ENCODE measurements at regions not wholly inside any gene's neighbourhood (a gene's known extent, or its start where the extent isn't known, plus 50 kb on each side); places are given as distances from the start of the nearest gene placed in this dataset.

GRCh38 chr3:73745526-73746191 lies 120.9 kb upstream of the PDZRN3 start:
- DNase-seq = peak in 1 of 2 donors; percentile 75
- intact Hi-C loops (cut with DNase I; ENCODE audit: low total_unique reads) = no loop called here
- Histone ChIP-seq H3K9me3 (no peaks in the 10 kb centered on the region), H3K4me3 (no peak overlapping the region), H3K36me3 (no peaks in the 10 kb centered on the region), H3K4me1 (peaks cover 0 to 11% (median 4%) of the 10 kb centered on the region in 4 donors), H3K27ac (peak overlapping the region in 1 of 5 donors; percentile 25), H3K27me3 (no peaks in the 10 kb centered on the region)
- 58 to 69% (median 63%) methylated on average over 9 of the region's 9 CpGs for WGBS, 5 donors
- TF ChIP-seq EP300 (IDR thresholded peaks at IDR 0.05) (no peak), POLR2AphosphoS5 (IDR thresholded peaks at IDR 0.05) (no peak), POLR2A (IDR thresholded peaks at IDR 0.05) (no peak)

- Histone ChIP-seq H3K27me3 (no peaks in the 10 kb centered on the region), H3K36me3 (no peaks in the 10 kb centered on the region), H3K27ac (peak overlapping the region in 1 of 5 donors; percentile 26), H3K4me3 (no peak overlapping the region), H3K9me3 (no peaks in the 10 kb centered on the region), H3K4me1 (peaks cover 0 to 11% (median 4%) of the 10 kb centered on the region in 4 donors)
- TF ChIP-seq, protein P1, sequence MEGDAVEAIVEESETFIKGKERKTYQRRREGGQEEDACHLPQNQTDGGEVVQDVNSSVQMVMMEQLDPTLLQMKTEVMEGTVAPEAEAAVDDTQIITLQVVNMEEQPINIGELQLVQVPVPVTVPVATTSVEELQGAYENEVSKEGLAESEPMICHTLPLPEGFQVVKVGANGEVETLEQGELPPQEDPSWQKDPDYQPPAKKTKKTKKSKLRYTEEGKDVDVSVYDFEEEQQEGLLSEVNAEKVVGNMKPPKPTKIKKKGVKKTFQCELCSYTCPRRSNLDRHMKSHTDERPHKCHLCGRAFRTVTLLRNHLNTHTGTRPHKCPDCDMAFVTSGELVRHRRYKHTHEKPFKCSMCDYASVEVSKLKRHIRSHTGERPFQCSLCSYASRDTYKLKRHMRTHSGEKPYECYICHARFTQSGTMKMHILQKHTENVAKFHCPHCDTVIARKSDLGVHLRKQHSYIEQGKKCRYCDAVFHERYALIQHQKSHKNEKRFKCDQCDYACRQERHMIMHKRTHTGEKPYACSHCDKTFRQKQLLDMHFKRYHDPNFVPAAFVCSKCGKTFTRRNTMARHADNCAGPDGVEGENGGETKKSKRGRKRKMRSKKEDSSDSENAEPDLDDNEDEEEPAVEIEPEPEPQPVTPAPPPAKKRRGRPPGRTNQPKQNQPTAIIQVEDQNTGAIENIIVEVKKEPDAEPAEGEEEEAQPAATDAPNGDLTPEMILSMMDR (IDR thresholded peaks at IDR 0.05) = no peak
- no peak for TF ChIP-seq POLR2A (IDR thresholded peaks at IDR 0.05)
- 57 to 66% (median 59%) methylated on average over 4 of the region's 4 CpGs for WGBS, 5 donors
- no peak for DNase-seq
- intact Hi-C loops (cut with DNase I; ENCODE audit: low total_unique reads) = no loop called here
These were observed 118.8 kb upstream of the PDZRN3 start for GRCh38 chr3:73743551-73743950.

DNA sequence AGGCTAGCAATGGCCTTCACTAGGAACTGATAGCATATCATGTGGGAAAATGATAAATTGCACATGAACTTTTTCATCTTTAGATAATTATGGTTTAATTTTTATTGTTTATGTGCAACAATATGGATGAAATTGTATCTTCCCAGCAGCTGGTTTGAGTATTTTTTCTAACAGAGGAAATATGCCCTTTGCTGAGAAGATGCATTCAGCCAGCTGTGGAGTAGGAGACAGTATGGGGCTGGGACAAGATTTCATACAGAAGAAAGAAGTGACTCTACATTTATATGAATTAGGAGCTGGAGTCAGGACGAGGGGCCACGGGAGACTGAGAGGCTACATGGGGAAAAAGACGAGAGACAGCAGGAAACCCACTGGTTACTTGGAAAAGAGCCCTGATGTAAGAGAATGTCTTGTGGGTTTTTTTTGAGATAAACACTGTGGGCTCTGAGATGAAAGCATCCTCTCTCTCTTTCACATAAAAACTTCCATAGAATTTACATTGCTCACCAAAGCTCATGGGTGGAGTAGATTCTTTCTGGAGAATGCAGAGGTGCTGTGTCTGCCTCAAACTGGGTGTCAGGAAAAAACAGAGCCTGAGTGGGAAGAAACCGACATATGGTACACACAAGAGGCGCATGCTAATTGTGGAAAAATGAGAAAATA lies 115.2 kb upstream of the PDZRN3 start:
- 52 to 82% (median 64%) methylated on average over 5 of the region's 5 CpGs for WGBS, 5 donors

GRCh38 chr3:73738711-73739110 lies 114.0 kb upstream of the PDZRN3 start:
- 79 to 91% (median 84%) methylated on average over 1 of the region's 1 CpG for WGBS, 5 donors
- no peaks in the 10 kb centered on the region for H3K27me3 ChIP-seq
- DNase-seq = no peak
- no peaks in the 10 kb centered on the region for H3K9me3 ChIP-seq
- H3K27ac ChIP-seq = no peak overlapping the region
- no peaks in the 10 kb centered on the region for H3K36me3 ChIP-seq
- peaks cover 0 to 2% (median 0%) of the 10 kb centered on the region in 4 donors for H3K4me1 ChIP-seq
- intact Hi-C loops (cut with DNase I; ENCODE audit: low total_unique reads) = no loop called here
- TF ChIP-seq, protein P1 (IDR thresholded peaks at IDR 0.05) = no peak
- TF ChIP-seq POLR2A (IDR thresholded peaks at IDR 0.05) (no peak), POLR2AphosphoS5 (IDR thresholded peaks at IDR 0.05) (no peak), EP300 (IDR thresholded peaks at IDR 0.05) (no peak)
- no peak overlapping the region for H3K4me3 ChIP-seq

More for the DNA sequence above, 115.2 kb upstream of the PDZRN3 start:
- Histone ChIP-seq H3K27me3 (no peaks in the 10 kb centered on the region), H3K9me3 (no peaks in the 10 kb centered on the region), H3K27ac (no peak overlapping the region), H3K4me3 (no peak overlapping the region), H3K36me3 (no peaks in the 10 kb centered on the region), H3K4me1 (peaks cover 0 to 6% (median 0%) of the 10 kb centered on the region in 4 donors)
- intact Hi-C loops (cut with DNase I; ENCODE audit: low total_unique reads) = no loop called here
- TF ChIP-seq POLR2A (IDR thresholded peaks at IDR 0.05) (no peak), POLR2AphosphoS5 (IDR thresholded peaks at IDR 0.05) (no peak), EP300 (IDR thresholded peaks at IDR 0.05) (no peak)
- TF ChIP-seq, protein P1 (IDR thresholded peaks at IDR 0.05) = no peak
- no peak for DNase-seq

Data from stomach (tissue), 8 donors.